ENCODE measurements at regions not wholly inside any gene's neighbourhood (a gene's known extent, or its start where the extent isn't known, plus 50 kb on each side); places are given as distances from the start of the nearest gene placed in this dataset.

DNA sequence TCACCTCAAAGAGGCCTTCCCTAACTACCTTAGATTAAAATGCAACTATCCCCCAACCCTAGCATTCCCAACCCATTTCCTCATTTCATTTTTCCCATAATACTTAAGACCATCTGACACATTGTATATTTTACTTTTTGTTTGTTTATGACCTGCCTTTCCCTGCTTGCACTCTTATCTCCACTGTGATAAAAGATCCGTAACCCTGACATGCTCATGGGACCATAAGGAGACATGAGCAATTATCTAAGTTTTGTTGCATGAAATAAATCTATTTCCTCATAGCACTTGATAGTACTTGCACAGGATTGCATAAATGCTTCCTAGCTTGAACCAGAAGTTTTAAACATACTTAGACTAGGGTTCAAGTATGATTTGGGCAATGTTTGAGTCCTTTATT, 323.7 kb downstream of the NPR3 start:
- 97% methylated on average over 1 of the region's 1 CpG for WGBS
- H3K4me1 ChIP-seq (replicated peaks), result no peaks in the 10 kb centered on the region

DNA sequence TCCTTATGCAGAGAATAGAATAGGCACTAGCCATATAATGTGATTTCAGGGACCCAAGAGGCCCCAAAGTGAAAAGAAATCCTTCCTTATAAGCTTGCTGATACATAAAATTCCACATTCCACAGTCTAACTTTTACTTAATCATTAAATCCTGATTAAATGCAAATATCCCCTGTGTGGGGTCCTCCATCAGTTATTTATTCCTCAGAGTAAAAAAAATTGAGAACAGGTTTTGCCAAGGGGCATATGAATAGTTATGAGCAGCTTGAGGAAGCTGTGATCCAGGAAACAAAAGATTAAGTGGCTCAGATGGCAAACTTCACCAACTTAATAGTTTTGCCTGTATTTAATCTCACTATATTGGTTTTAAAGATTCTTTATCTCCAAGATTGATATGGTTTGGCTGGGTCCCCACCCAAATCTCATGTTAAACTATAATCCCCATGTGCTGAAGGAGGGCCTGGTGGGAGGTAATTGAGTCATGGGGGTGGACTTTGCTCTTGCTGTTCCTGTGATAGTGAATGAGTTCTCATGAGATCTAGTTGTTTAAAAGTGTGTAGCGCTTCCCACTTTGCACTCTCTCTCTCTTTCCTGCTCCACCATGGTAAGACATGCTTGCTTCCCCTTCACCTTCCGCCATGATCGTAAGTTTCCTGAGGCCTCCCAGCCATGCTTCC, 324.9 kb downstream of the NPR3 start:
- H3K9me3 ChIP-seq, result no peaks in the 10 kb centered on the region
- TF ChIP-seq, protein P1, sequence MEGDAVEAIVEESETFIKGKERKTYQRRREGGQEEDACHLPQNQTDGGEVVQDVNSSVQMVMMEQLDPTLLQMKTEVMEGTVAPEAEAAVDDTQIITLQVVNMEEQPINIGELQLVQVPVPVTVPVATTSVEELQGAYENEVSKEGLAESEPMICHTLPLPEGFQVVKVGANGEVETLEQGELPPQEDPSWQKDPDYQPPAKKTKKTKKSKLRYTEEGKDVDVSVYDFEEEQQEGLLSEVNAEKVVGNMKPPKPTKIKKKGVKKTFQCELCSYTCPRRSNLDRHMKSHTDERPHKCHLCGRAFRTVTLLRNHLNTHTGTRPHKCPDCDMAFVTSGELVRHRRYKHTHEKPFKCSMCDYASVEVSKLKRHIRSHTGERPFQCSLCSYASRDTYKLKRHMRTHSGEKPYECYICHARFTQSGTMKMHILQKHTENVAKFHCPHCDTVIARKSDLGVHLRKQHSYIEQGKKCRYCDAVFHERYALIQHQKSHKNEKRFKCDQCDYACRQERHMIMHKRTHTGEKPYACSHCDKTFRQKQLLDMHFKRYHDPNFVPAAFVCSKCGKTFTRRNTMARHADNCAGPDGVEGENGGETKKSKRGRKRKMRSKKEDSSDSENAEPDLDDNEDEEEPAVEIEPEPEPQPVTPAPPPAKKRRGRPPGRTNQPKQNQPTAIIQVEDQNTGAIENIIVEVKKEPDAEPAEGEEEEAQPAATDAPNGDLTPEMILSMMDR (IDR thresholded peaks at IDR 0.05), result no peak
- no peak for TF ChIP-seq POLR2A (IDR thresholded peaks at IDR 0.05)
- TF ChIP-seq POLR2AphosphoS5 (IDR thresholded peaks at IDR 0.05), result no peak
- H3K4me1 ChIP-seq (replicated peaks), result no peaks in the 10 kb centered on the region
- intact Hi-C loops (cut with DNase I), result no loop called here
- no peaks in the 10 kb centered on the region for H3K27me3 ChIP-seq (replicated peaks; ENCODE audit: insufficient read depth)
- no peak for DNase-seq (ENCODE audit: low spot score)
- H3K4me3 ChIP-seq, result no peak overlapping the region
- H3K36me3 ChIP-seq, result no peaks in the 10 kb centered on the region
- no peak overlapping the region for H3K27ac ChIP-seq
- 100% methylated on average over 3 of the region's 3 CpGs for WGBS

More for the DNA sequence above, 323.7 kb downstream of the NPR3 start:
- DNase-seq (ENCODE audit: low spot score), result no peak
- H3K9me3 ChIP-seq, result no peaks in the 10 kb centered on the region
- H3K27ac ChIP-seq, result no peak overlapping the region
- H3K4me3 ChIP-seq, result no peak overlapping the region
- intact Hi-C loops (cut with DNase I), result no loop called here
- H3K27me3 ChIP-seq (replicated peaks; ENCODE audit: insufficient read depth), result no peaks in the 10 kb centered on the region
- TF ChIP-seq, protein P1 (IDR thresholded peaks at IDR 0.05), result no peak
- TF ChIP-seq POLR2AphosphoS5 (IDR thresholded peaks at IDR 0.05) (no peak), POLR2A (IDR thresholded peaks at IDR 0.05) (no peak)
- no peaks in the 10 kb centered on the region for H3K36me3 ChIP-seq

DNA sequence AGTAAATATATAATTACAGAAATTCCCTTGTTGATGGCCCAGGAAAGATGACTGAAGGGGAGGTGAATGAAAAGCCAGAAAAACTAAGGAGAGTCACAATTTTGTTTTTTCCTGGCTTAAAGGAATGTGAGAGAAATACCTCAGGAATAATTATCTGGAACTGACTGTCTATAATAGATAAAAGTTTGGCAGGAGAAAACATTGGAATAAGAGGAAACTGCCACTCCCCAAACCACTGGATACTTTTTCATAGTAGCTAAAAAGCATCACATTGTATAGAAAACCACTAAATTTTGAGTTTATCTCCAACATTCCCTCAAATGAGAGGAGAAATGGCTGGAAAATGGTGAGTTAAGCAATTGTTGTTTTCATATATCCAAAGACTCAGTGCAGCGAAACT, 326.0 kb downstream of the NPR3 start:
- Histone ChIP-seq H3K27me3 (replicated peaks; ENCODE audit: insufficient read depth) (no peaks in the 10 kb centered on the region), H3K9me3 (no peaks in the 10 kb centered on the region), H3K36me3 (no peaks in the 10 kb centered on the region), H3K4me3 (no peak overlapping the region), H3K27ac (no peak overlapping the region), H3K4me1 (replicated peaks) (no peaks in the 10 kb centered on the region)
- 92% methylated on average over 1 of the region's 1 CpG for WGBS
- no peak for DNase-seq (ENCODE audit: low spot score)
- intact Hi-C loops (cut with DNase I), result no loop called here
- TF ChIP-seq POLR2AphosphoS5 (IDR thresholded peaks at IDR 0.05) (no peak), POLR2A (IDR thresholded peaks at IDR 0.05) (no peak)
- TF ChIP-seq, protein P1 (IDR thresholded peaks at IDR 0.05), result no peak

DNA sequence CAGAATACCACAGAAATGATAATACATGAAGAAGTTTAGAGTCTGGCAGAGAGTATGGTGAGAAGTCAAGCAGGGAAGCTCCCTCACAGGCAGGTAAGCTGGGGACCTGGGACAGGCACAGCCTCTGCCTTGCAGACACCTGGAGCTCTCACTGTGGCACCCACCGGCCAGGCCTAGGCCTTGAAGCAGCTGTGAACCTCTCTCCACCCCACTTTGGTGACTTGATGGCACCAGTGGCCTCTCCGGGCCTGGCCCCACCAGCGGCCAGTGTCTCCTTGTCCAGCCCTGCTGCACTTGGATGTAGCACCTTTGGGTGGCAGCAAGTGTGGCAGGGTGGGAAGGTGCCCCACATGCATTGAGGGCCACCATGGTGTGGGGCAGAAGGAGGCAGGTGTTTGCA, 330.5 kb downstream of the NPR3 start:
- no peak overlapping the region for H3K27ac ChIP-seq
- no peaks in the 10 kb centered on the region for H3K4me1 ChIP-seq (replicated peaks)
- no peak for TF ChIP-seq POLR2AphosphoS5 (IDR thresholded peaks at IDR 0.05)
- TF ChIP-seq, protein P1 (IDR thresholded peaks at IDR 0.05), result no peak
- no peak for TF ChIP-seq POLR2A (IDR thresholded peaks at IDR 0.05)
- no peak overlapping the region for H3K4me3 ChIP-seq
- H3K27me3 ChIP-seq (replicated peaks; ENCODE audit: insufficient read depth), result no peaks in the 10 kb centered on the region
- H3K9me3 ChIP-seq, result no peaks in the 10 kb centered on the region
- H3K36me3 ChIP-seq, result no peaks in the 10 kb centered on the region
- intact Hi-C loops (cut with DNase I), result no loop called here
- no peak for DNase-seq (ENCODE audit: low spot score)
- WGBS, result 97% methylated on average over 3 of the region's 3 CpGs

DNA sequence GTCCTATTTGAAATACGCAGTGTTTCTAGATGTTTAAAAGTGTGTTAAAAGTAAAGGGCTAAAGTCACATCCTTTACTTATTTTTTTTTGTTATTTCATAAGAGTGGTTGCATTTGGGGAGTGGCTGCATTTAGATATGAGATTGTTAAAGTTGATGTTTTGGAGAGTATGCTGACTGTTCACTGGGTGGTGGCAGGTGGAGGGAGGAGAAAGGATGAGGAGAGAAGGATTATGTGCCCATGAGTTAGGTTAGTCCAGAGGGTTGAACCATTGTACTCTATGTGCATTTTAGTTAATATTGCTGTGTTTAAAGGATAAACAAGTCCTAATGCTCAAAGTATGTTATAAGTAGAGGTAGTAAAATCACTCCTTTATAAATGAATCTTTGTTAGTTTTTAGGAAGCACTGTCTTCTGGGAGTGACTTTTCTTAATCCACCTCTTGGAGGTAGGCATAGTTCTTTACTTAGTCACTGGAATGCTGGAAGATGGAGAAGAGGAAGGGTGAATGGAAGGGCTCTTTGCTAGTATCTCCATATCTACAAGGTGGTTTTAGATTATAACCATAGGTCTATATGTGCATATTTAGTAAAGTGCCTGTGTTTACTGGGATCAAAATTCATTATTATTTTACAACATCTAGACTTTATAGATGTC, 332.3 kb downstream of the NPR3 start:
- Histone ChIP-seq H3K4me3 (no peak overlapping the region), H3K27ac (no peak overlapping the region), H3K36me3 (no peaks in the 10 kb centered on the region), H3K9me3 (no peaks in the 10 kb centered on the region), H3K4me1 (replicated peaks) (no peaks in the 10 kb centered on the region), H3K27me3 (replicated peaks; ENCODE audit: insufficient read depth) (no peaks in the 10 kb centered on the region)
- 92% methylated on average over 1 of the region's 1 CpG for WGBS
- DNase-seq (ENCODE audit: low spot score), result no peak
- TF ChIP-seq POLR2A (IDR thresholded peaks at IDR 0.05) (no peak), POLR2AphosphoS5 (IDR thresholded peaks at IDR 0.05) (no peak)
- TF ChIP-seq, protein P1 (IDR thresholded peaks at IDR 0.05), result no peak
- intact Hi-C loops (cut with DNase I), result no loop called here
